Endodermal cell (in vitro differentiated cells): ENCODE measurements at regions not wholly inside any gene's neighbourhood (a gene's known extent, or its start where the extent isn't known, plus 50 kb on each side); places are given as distances from the start of the nearest gene placed in this dataset.

ENCODE experiments used
- DNase-seq: peaks from one replicate; pipeline ENCODE4 v3.0.0-alpha.2; 2017
- H3K27ac ChIP-seq: 2 replicates; pipeline ENCODE4 v1.5.1; 2013; ENCODE audit warnings: mild to moderate bottlenecking, low read depth, low read length, moderate library complexity
- H3K27me3 ChIP-seq: 2 replicates; pipeline ENCODE4 v1.6.1; 2013; ENCODE audit warnings: mild to moderate bottlenecking, low read length, moderate library complexity; ENCODE audit not compliant: insufficient read depth, control insufficient read depth, poor library complexity, severe bottlenecking
- H3K36me3 ChIP-seq: 2 replicates; pipeline ENCODE4 v1.7.0; 2013; ENCODE audit warnings: mild to moderate bottlenecking, low read length, moderate library complexity; ENCODE audit not compliant: control insufficient read depth, insufficient read depth
- H3K4me1 ChIP-seq: one replicate; pipeline ENCODE4 v1.7.0; 2013; ENCODE audit warnings: low read length; ENCODE audit not compliant: control insufficient read depth, insufficient read depth
- H3K4me3 ChIP-seq: 2 replicates; pipeline ENCODE4 v1.5.1; 2013; ENCODE audit warnings: mild to moderate bottlenecking, low read length, moderate library complexity
- H3K9ac ChIP-seq: 2 replicates; pipeline ENCODE4 v1.6.1; 2013; ENCODE audit warnings: mild to moderate bottlenecking, low read length, moderate library complexity; ENCODE audit not compliant: poor library complexity, severe bottlenecking; ENCODE audit errors: extremely low read depth
- H3K9me3 ChIP-seq: 2 replicates; pipeline ENCODE4 v1.6.1; 2013; ENCODE audit warnings: mild to moderate bottlenecking, low read length, moderate library complexity; ENCODE audit not compliant: control insufficient read depth
- H3K27ac Mint-ChIP-seq: 2 replicates; pipeline ENCODE4 v1.8.0; 2020; ENCODE audit warnings: mixed read lengths
- H3K27me3 Mint-ChIP-seq: 2 replicates; pipeline ENCODE4 v1.8.0; 2021; ENCODE audit warnings: mild to moderate bottlenecking, mixed read lengths; ENCODE audit not compliant: insufficient read depth
- H3K36me3 Mint-ChIP-seq: 2 replicates; pipeline ENCODE4 v1.8.0; 2020; ENCODE audit warnings: low read depth, mixed read lengths
- H3K4me1 Mint-ChIP-seq: 2 replicates; pipeline ENCODE4 v1.8.0; 2020; ENCODE audit warnings: mixed read lengths
- H3K4me3 Mint-ChIP-seq: 2 replicates; pipeline ENCODE4 v1.8.0; 2020; ENCODE audit warnings: mild to moderate bottlenecking, moderate library complexity, mixed read lengths
- H3K9me3 Mint-ChIP-seq: 2 replicates; pipeline ENCODE4 v1.8.0; 2020; ENCODE audit warnings: mild to moderate bottlenecking, mixed read lengths
- CTCF ChIP-seq: fragments of 200-600 bp; sonication (generic); conservative IDR thresholded peaks from 2 replicates; pipeline ENCODE4 v1.5.0; 2021; ENCODE audit warnings: antibody characterized with exemption, mild to moderate bottlenecking
- WGBS, 2 experiments: methylation state at CpG; one replicate each; pipeline versions ENCODE4 v1.1.5 to v1.1.7; 2013; ENCODE audit warnings: missing lambda C conversion rate in 2 of 2, mixed read lengths in 1 of 2; ENCODE audit not compliant: insufficient coverage in 1 of 2, insufficient read length in 1 of 2; 5-methylcytosine and 5-hydroxymethylcytosine counted together

- Histone ChIP-seq H3K4me3 (no peak overlapping the region), H3K27ac (no peak overlapping the region), H3K36me3 (no peaks in the 10 kb centered on the region), H3K9ac (no peak overlapping the region), H3K9me3 (no peaks in the 10 kb centered on the region), H3K4me1 (no peaks in the 10 kb centered on the region), H3K27me3 (no peaks in the 10 kb centered on the region)
- Mint-ChIP-seq H3K4me3 (no peak overlapping the region), H3K27ac (no peak overlapping the region), H3K36me3 (no peaks in the 10 kb centered on the region), H3K27me3 (peaks cover 19% of the 10 kb centered on the region), H3K4me1 (peaks cover 27% of the 10 kb centered on the region), H3K9me3 (peaks cover 2% of the 10 kb centered on the region)
- 92 to 100% methylated on average over 1 to 3 of the region's 3 CpGs for WGBS, 2 experiments
- TF ChIP-seq CTCF: no peak
- no peak for DNase-seq
These were observed 136.4 kb downstream of the RPS24 start for GRCh38 chr10:78170026-78170475.

- no peak overlapping the region for H3K27ac ChIP-seq
- H3K9ac ChIP-seq: no peak overlapping the region
- no peak overlapping the region for H3K4me3 ChIP-seq
- H3K27me3 Mint-ChIP-seq: peaks cover 19% of the 10 kb centered on the region
- no peak overlapping the region for H3K4me3 Mint-ChIP-seq
- H3K4me1 Mint-ChIP-seq: peaks cover 34% of the 10 kb centered on the region
- WGBS, 2 experiments: 84 to 92% methylated on average over 2 to 6 of the region's 6 CpGs
- peaks cover 11% of the 10 kb centered on the region for H3K4me1 ChIP-seq
- DNase-seq: peak; percentile 68
- no peak overlapping the region for H3K27ac Mint-ChIP-seq
- no peak for TF ChIP-seq CTCF
- peaks cover 2% of the 10 kb centered on the region for H3K9me3 Mint-ChIP-seq
- no peaks in the 10 kb centered on the region for H3K36me3 ChIP-seq
- no peaks in the 10 kb centered on the region for H3K9me3 ChIP-seq
- no peaks in the 10 kb centered on the region for H3K27me3 ChIP-seq
- H3K36me3 Mint-ChIP-seq: no peaks in the 10 kb centered on the region
These were observed 138.2 kb downstream of the RPS24 start for GRCh38 chr10:78171633-78172400.

- WGBS, 2 experiments: 88 to 92% methylated on average over 2 to 6 of the region's 6 CpGs
- peaks cover 11% of the 10 kb centered on the region for H3K4me1 ChIP-seq
- Mint-ChIP-seq H3K9me3 (peaks cover 2% of the 10 kb centered on the region), H3K27me3 (peaks cover 24% of the 10 kb centered on the region), H3K4me1 (peaks cover 41% of the 10 kb centered on the region), H3K27ac (peak overlapping the region; percentile 36), H3K36me3 (no peaks in the 10 kb centered on the region), H3K4me3 (no peak overlapping the region)
- H3K27ac ChIP-seq: no peak overlapping the region
- TF ChIP-seq CTCF: no peak
- H3K27me3 ChIP-seq: no peaks in the 10 kb centered on the region
- peak; percentile 51 for DNase-seq
- H3K9me3 ChIP-seq: no peaks in the 10 kb centered on the region
- no peak overlapping the region for H3K4me3 ChIP-seq
- no peak overlapping the region for H3K9ac ChIP-seq
- no peaks in the 10 kb centered on the region for H3K36me3 ChIP-seq
These were observed 139.8 kb downstream of the RPS24 start for GRCh38 chr10:78173360-78174015.
